NB4 (cell line): ENCODE measurements at regions not wholly inside any gene's neighbourhood (a gene's known extent, or its start where the extent isn't known, plus 50 kb on each side); places are given as distances from the start of the nearest gene placed in this dataset.

Experiments used
- TF ChIP-seq, protein P1 (sequence below): IDR thresholded peaks from one replicate; pipeline ENCODE4 v1.5.1; 2012; ENCODE audit warnings: low read depth, low read length
- TF ChIP-seq, protein P2 (sequence below): IDR thresholded peaks from 2 replicates; pipeline ENCODE4 v1.6.1; 2011; ENCODE audit warnings: low read depth, low read length

DNA sequence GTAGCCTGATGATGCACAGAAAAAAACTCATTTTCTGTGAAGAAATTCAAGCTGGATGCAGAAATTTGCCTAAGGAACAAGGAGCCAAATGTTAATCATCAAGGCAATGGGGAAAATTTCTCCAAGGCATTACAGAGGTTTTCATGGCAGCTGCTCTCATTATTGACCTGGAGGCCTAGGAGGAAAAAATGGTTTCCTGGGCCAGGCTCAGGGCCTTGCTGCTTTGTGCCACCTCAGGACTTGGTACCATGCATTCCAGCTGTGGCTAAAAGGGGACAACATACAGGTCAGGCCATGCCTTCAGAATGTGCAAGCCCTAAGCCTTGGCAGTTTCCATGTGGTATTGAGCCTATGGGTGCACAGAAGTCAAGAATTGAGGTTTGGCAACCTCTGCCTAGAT, 1320.1 kb upstream of the MIR17HG start:
- TF ChIP-seq, protein P1, sequence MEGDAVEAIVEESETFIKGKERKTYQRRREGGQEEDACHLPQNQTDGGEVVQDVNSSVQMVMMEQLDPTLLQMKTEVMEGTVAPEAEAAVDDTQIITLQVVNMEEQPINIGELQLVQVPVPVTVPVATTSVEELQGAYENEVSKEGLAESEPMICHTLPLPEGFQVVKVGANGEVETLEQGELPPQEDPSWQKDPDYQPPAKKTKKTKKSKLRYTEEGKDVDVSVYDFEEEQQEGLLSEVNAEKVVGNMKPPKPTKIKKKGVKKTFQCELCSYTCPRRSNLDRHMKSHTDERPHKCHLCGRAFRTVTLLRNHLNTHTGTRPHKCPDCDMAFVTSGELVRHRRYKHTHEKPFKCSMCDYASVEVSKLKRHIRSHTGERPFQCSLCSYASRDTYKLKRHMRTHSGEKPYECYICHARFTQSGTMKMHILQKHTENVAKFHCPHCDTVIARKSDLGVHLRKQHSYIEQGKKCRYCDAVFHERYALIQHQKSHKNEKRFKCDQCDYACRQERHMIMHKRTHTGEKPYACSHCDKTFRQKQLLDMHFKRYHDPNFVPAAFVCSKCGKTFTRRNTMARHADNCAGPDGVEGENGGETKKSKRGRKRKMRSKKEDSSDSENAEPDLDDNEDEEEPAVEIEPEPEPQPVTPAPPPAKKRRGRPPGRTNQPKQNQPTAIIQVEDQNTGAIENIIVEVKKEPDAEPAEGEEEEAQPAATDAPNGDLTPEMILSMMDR, result no peak
- TF ChIP-seq, protein P2, sequence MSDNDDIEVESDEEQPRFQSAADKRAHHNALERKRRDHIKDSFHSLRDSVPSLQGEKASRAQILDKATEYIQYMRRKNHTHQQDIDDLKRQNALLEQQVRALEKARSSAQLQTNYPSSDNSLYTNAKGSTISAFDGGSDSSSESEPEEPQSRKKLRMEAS, result no peak
